Kidney tubule cell (primary cell): ENCODE measurements at regions not wholly inside any gene's neighbourhood (a gene's known extent, or its start where the extent isn't known, plus 50 kb on each side); places are given as distances from the start of the nearest gene placed in this dataset.
"Not testable (repeated sequence)": the region's sequence is repeated elsewhere in the genome, so short reads cannot be mapped to it uniquely, and the experiment has no call there.

Experiments
- DNase-seq: peaks from one replicate; pipeline ENCODE4 v3.0.0-alpha.2; 2018; ENCODE audit warnings: low spot score

DNA sequence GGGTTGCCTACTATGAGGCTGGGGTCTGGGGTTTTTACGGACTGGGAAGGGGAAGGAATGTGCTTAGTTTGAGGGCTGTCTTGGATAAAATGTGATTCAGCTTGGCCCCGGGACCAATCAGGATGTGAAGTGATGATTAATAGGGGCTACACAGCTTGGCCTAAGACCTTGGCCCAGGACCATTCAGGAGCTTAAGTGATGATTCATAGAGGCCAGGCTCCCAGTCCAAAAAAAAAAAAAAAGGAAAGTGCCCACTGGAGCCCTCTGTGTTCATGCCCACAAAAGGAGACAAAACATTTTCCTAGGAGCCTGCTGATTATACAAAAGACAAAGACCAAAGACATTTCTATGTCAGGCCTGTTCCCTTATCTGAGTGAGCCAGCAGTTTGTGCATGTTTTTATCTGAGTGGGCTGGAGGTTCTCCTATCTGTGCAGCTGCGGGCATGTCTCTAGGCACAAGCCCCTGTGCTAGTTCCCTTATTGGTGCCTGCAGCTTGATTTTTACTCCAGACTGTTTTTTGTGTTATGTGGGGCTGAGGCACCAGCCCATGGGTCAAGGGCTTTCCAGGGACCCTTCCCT, 898.2 kb upstream of the GOT2 start:
- DNase-seq = peak; percentile 29

DNA sequence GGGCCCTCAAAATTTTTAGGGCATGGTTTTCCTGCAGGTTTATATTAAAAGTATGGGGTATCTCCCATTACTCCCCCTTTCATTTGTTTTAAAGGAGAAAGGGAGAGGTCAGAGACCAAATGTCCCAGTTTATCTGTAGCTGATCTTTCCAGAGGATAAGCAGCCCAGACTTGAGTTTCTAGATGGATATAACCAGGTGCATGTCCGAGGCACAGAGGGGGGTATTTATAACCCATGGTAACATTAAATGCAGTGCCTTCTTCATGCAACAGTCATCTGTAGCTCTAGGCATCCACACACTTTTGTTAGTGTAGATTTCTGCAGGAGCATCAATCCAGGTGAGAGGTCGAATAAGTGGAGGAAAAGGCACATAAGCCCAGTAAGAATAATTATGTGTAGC, 890.3 kb upstream of the GOT2 start:
- not testable (repeated sequence) for DNase-seq

- no peak for DNase-seq
Measured at GRCh38 chr16:59614466-59615240, 880.5 kb upstream of the GOT2 start.

DNA sequence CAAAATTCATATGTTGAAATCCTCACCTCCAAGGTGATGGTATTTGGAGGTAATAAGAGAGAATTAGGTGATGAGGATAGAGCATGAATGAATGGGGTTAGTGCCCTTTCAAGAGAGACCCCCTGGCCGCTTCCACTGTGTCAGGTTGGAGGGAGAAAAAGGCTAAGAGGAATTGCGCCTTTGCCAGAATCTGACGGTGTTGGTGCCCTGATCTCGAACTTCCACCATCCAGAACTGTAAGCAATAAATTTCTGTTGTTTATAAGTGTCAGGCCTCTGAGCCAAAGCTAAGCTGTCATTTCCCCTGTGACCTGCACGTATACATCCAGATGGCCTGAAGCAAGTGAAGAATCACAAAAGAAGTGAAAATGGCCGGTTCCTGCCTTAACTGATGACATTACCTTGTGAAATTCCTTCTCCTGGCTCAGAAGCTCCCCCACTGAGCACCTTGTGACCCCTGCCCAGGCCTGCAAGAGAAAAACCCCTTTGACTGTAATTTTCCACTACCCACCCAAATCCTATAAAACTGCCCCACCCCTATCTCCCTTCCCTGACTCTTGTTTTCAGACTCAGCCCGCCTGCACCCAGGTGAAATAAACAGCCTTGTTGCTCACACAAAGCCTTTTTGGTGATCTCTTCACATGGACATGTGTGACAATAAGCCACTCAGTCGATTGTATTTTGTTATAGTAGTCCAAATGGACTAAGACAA, 878.9 kb upstream of the GOT2 start:
- not testable (repeated sequence) for DNase-seq

- DNase-seq = no peak
Measured at GRCh38 chr16:59612094-59612493, 878.0 kb upstream of the GOT2 start.

DNA sequence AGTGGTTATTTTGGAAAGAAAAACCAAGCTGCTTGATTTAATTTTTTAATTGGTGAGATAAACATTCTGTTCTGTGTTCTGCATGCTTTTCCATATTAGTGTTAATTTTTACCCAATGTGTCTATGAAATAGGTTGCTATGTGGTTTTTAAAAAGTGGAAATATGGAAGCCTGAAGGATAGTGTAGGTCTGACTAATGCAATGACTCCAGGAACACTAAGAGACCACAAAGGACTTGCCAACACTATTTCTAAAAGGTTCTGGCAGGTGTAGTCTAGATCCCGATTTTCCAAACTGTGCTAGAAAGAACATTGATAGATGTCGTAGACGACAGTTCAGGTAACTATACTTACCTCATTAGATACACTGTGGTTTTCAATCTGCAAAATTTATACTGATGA, 877.4 kb upstream of the GOT2 start:
- DNase-seq = no peak

- no peak for DNase-seq
Measured at GRCh38 chr16:59605706-59606105, 871.6 kb upstream of the GOT2 start.

DNA sequence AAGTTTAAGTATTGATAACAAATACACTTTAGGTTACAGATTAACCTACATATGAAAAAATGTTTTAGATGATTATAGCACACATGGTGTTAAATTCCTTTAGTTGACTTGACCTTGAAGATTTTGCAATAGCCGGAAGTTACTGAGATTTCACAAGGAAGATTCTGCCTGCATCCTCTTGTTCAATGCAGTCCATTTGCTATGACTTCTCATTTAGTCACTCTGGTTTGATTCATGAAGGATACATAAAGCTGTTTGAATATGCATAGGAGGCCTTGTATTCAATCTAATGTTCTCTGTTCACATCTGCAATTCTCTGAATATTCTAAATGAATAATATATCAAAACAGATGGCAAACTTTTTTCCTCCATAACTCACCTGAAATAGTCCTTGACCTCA, 870.2 kb upstream of the GOT2 start:
- no peak for DNase-seq

GRCh38 chr16:59601452-59601851, 867.3 kb upstream of the GOT2 start:
- no peak for DNase-seq

- DNase-seq = no peak
Measured at GRCh38 chr16:59597269-59597668, 863.2 kb upstream of the GOT2 start.

DNA sequence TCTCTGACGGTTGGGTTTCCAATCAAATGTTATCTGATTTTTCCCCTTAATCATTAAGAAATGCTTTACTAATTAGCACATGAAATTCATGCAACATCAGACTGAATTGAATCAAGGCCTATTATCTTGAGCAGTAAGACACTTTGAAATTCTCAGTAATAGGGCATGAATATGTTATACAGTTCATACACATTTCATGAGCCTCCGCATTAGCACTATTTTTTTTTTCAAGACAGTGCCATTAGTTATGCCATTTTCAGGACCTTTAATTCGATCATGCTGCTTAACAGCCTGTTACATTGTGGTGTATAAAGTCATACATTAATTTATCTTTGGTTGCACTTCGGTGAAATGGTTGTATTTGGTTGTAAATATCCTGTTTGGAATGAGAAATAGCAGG, 862.6 kb upstream of the GOT2 start:
- DNase-seq = no peak

GRCh38 chr16:59593194-59593661, 859.1 kb upstream of the GOT2 start:
- no peak for DNase-seq

GRCh38 chr16:59591480-59591879, 857.4 kb upstream of the GOT2 start:
- no peak for DNase-seq

DNA sequence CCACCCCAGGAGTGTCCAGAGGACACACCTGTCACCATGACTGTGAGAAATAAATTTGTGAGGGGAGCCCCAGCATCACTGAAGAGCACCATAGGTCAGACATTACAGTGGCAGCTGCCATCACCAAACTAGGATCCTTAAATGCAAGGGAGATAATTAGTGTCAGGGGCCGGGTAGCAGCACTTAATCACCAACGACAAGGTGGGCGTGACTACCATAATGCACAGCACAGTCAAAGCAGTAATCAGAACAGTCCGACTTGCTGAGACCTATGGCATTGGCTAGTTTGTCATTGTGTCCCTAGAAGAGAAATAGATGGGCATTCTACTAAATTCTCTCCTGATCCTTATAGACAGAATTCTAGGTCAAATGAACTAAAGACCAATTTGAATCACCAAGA, 856.7 kb upstream of the GOT2 start:
- no peak for DNase-seq

DNA sequence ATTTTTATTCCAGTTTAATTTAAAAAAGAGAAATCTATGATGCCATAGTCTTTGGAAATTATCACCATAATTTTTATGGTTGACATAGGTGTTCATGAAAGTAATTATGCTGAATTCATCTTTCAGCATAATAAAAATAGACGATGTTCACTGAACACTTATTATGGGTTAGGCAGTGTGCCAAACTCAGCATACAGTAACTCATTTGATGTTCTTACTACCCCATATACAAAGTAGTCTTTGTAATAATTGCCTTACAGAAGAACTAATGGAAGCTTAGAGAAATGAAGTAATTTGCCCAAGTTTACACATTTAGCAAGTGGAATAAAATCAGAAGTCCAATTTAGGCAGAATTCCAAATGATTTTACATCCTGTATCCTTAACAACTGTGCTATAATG, 852.2 kb upstream of the GOT2 start:
- no peak for DNase-seq

GRCh38 chr16:59574296-59574695, 840.2 kb upstream of the GOT2 start:
- no peak for DNase-seq

GRCh38 chr16:59573528-59574271, 839.6 kb upstream of the GOT2 start:
- DNase-seq = no peak

DNA sequence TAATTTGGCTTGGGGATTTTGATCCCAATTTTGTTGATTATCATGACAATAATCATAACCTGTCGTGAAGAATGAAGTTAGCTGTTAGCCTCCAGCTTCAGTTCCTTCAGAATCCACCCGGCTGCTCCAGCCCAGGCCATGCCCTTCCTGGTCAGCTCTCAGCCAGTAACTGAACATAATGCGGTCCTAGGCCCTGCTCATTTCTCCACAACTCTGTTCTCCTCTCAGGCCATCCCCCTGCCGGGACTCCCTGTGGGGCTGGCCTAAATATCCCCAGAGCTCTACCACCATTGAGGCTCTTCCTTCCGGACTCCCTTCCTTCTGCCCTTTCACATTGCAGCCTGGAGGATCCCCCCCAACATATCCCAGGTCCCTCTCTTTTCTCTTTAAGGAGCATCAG, 833.4 kb upstream of the GOT2 start:
- DNase-seq = no peak

DNA sequence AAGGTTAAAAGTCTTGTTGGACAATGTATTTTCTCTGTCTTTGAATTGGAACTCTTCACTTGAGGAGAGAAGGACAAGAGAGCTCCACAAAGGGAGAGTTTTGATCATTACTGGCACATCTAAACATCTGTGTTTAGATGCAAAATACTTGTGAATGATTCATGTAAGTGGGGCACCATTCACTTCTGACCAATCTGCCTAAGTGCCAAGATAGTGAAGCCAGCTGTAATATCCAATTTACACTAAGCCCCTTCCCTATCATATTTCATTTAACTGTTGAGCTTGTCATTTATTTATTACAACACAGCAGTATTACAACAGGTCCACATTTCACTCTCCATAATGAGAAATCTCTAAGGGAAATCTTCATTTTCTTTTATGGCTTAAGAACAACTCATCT, 832.3 kb upstream of the GOT2 start:
- DNase-seq = no peak

DNA sequence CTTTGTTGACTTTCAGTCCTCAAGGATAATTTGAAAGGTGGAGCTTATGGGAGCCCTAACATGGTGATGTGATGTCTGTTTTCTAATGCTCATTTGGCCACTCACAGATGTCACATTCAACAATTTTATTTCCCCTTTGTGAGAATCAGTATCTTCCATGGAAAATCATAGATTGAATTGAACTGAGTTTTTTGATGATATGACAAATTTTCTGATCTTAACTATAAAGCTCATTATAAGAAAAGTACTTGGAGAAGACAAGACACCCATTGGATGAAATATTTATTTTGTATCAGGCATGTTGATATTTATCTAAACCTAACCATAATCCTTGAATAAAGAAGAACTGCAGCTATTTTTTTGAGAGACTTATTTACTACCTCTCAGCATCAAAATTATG, 824.6 kb upstream of the GOT2 start:
- DNase-seq = no peak

- DNase-seq = no peak
Measured at GRCh38 chr16:59552164-59552563, 818.0 kb upstream of the GOT2 start.

DNA sequence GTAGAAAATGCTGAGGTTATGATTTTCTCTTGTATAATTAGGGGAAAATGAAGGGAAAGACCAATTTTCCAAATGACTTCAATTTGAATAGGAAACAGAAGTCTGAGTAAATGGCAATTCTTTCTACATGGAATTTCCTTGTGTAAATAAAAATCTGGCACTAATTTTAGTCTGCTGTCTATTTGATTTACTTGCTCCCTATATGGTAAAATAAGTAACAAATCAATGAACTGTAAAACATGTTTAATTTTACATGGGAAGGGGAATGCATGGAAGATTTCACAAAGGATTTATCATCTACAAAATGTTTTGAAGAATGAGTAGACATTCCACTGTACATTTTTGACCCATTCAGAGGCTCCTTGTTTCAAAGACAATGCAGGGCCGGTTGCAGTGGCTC, 811.6 kb upstream of the GOT2 start:
- no peak for DNase-seq

DNA sequence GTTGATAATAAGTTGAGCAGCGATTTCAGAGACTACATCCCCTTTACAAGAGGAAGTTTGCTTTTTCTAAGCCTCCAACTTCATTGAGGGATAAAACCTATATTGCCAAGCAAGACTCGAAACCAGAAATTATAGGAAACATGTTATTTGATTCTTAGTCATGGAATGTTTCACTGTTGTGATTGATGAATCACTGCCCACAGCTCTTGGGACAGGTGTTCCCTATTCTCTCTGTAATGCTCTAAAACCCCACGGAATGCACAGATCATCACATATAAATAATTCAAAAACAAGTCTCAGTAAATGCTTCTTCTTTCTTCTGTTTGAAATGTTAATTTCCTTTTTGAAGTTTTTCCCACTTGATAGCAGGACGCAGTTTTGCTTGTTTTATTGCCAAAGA, 809.5 kb upstream of the GOT2 start:
- DNase-seq = peak; percentile 64
